ENCODE measurements at regions not wholly inside any gene's neighbourhood (a gene's known extent, or its start where the extent isn't known, plus 50 kb on each side); places are given as distances from the start of the nearest gene placed in this dataset.
"Not testable (repeated sequence)": the region's sequence is repeated elsewhere in the genome, so short reads cannot be mapped to it uniquely, and the experiment has no call there.

GRCh38 chr6:72457738-72458137 is 164.1 kb upstream of the KCNQ5 start:
- no peak for ATAC-seq
- H3K4me1 Mint-ChIP-seq = no peaks in the 10 kb centered on the region
- no peaks in the 10 kb centered on the region for H3K36me3 Mint-ChIP-seq
- no peak overlapping the region for H3K4me3 Mint-ChIP-seq
- H3K9me3 Mint-ChIP-seq = no peaks in the 10 kb centered on the region
- DNase-seq (ENCODE audit: low spot score in 2 of 2) = no peak
- H3K27ac Mint-ChIP-seq = no peak overlapping the region

GRCh38 chr6:72458521-72458920 is 163.3 kb upstream of the KCNQ5 start:
- DNase-seq (ENCODE audit: low spot score in 2 of 2) = no peak
- H3K9me3 Mint-ChIP-seq = no peaks in the 10 kb centered on the region
- no peak overlapping the region for H3K27ac Mint-ChIP-seq
- no peaks in the 10 kb centered on the region for H3K36me3 Mint-ChIP-seq
- H3K4me3 Mint-ChIP-seq = no peak overlapping the region
- no peak for ATAC-seq
- H3K4me1 Mint-ChIP-seq = no peaks in the 10 kb centered on the region

GRCh38 chr6:72461144-72461543 is 160.7 kb upstream of the KCNQ5 start:
- H3K27ac Mint-ChIP-seq = no peak overlapping the region

GRCh38 chr6:72464246-72464645 is 157.6 kb upstream of the KCNQ5 start:
- H3K27ac Mint-ChIP-seq = no peak overlapping the region
- no peaks in the 10 kb centered on the region for H3K4me1 Mint-ChIP-seq
- no peaks in the 10 kb centered on the region for H3K36me3 Mint-ChIP-seq
- ATAC-seq = no peak
- H3K9me3 Mint-ChIP-seq = peaks cover 3% of the 10 kb centered on the region
- H3K4me3 Mint-ChIP-seq = no peak overlapping the region
- no peak for DNase-seq (ENCODE audit: low spot score in 2 of 2)

More at GRCh38 chr6:72461144-72461543, 160.7 kb upstream of the KCNQ5 start:
- DNase-seq (ENCODE audit: low spot score in 2 of 2) = no peak
- Mint-ChIP-seq H3K4me1 (no peaks in the 10 kb centered on the region), H3K36me3 (no peaks in the 10 kb centered on the region), H3K4me3 (no peak overlapping the region), H3K9me3 (no peaks in the 10 kb centered on the region)
- ATAC-seq = no peak

- ATAC-seq = no peak
- Mint-ChIP-seq H3K27ac (no peak overlapping the region), H3K4me1 (no peaks in the 10 kb centered on the region), H3K9me3 (peaks cover 3% of the 10 kb centered on the region), H3K4me3 (no peak overlapping the region), H3K36me3 (no peaks in the 10 kb centered on the region)
- DNase-seq (ENCODE audit: low spot score in 2 of 2) = no peak
These were observed 156.8 kb upstream of the KCNQ5 start for GRCh38 chr6:72464791-72465691.

GRCh38 chr6:72466471-72466870 is 155.4 kb upstream of the KCNQ5 start:
- Mint-ChIP-seq H3K4me3 (no peak overlapping the region), H3K36me3 (no peaks in the 10 kb centered on the region), H3K27ac (no peak overlapping the region), H3K9me3 (peaks cover 3% of the 10 kb centered on the region), H3K4me1 (no peaks in the 10 kb centered on the region)
- ATAC-seq = no peak
- DNase-seq (ENCODE audit: low spot score in 2 of 2) = no peak

GRCh38 chr6:72466971-72467566 is 154.8 kb upstream of the KCNQ5 start:
- ATAC-seq (no peak), DNase-seq (ENCODE audit: low spot score in 2 of 2) (no peak)
- no peaks in the 10 kb centered on the region for H3K4me1 Mint-ChIP-seq
- H3K4me3 Mint-ChIP-seq = no peak overlapping the region
- H3K9me3 Mint-ChIP-seq = peaks cover 3% of the 10 kb centered on the region
- H3K36me3 Mint-ChIP-seq = no peaks in the 10 kb centered on the region
- no peak overlapping the region for H3K27ac Mint-ChIP-seq

- ATAC-seq; DNase-seq (ENCODE audit: low spot score in 2 of 2); H3K4me3 Mint-ChIP-seq; H3K9me3 Mint-ChIP-seq; H3K36me3 Mint-ChIP-seq; H3K27ac Mint-ChIP-seq; H3K4me1 Mint-ChIP-seq: not testable (repeated sequence)
These were observed 152.4 kb upstream of the KCNQ5 start for GRCh38 chr6:72469406-72469983.

- DNase-seq (ENCODE audit: low spot score in 2 of 2) = no peak
- Mint-ChIP-seq H3K9me3 (no peaks in the 10 kb centered on the region), H3K4me1 (no peaks in the 10 kb centered on the region), H3K4me3 (no peak overlapping the region), H3K27ac (no peak overlapping the region), H3K36me3 (no peaks in the 10 kb centered on the region)
- ATAC-seq = no peak
These were observed 145.8 kb upstream of the KCNQ5 start for GRCh38 chr6:72476051-72476450.

- ATAC-seq = no peak
- Mint-ChIP-seq H3K27ac (no peak overlapping the region), H3K9me3 (no peaks in the 10 kb centered on the region), H3K4me3 (no peak overlapping the region), H3K36me3 (no peaks in the 10 kb centered on the region), H3K4me1 (no peaks in the 10 kb centered on the region)
- no peak for DNase-seq (ENCODE audit: low spot score in 2 of 2)
These were observed 145.2 kb upstream of the KCNQ5 start for GRCh38 chr6:72476646-72477045.

GRCh38 chr6:72495441-72495840 is 126.4 kb upstream of the KCNQ5 start:
- Mint-ChIP-seq H3K9me3 (peaks cover 2% of the 10 kb centered on the region), H3K4me3 (no peak overlapping the region), H3K4me1 (no peaks in the 10 kb centered on the region), H3K36me3 (no peaks in the 10 kb centered on the region), H3K27ac (no peak overlapping the region)
- DNase-seq (ENCODE audit: low spot score in 2 of 2) (no peak), ATAC-seq (no peak)

GRCh38 chr6:72497186-72497585 is 124.7 kb upstream of the KCNQ5 start:
- H3K4me3 Mint-ChIP-seq = no peak overlapping the region
- no peaks in the 10 kb centered on the region for H3K4me1 Mint-ChIP-seq
- no peak for ATAC-seq
- no peak overlapping the region for H3K27ac Mint-ChIP-seq
- no peaks in the 10 kb centered on the region for H3K36me3 Mint-ChIP-seq
- DNase-seq (ENCODE audit: low spot score in 2 of 2) = no peak
- H3K9me3 Mint-ChIP-seq = peaks cover 2% of the 10 kb centered on the region

GRCh38 chr6:72500669-72501068 is 121.2 kb upstream of the KCNQ5 start:
- Mint-ChIP-seq H3K27ac (no peak overlapping the region), H3K36me3 (no peaks in the 10 kb centered on the region), H3K4me1 (no peaks in the 10 kb centered on the region), H3K4me3 (no peak overlapping the region), H3K9me3 (peaks cover 2% of the 10 kb centered on the region)
- ATAC-seq (no peak), DNase-seq (ENCODE audit: low spot score in 2 of 2) (no peak)

- DNase-seq (ENCODE audit: low spot score in 2 of 2) = no peak
These were observed 117.5 kb upstream of the KCNQ5 start for GRCh38 chr6:72504406-72504805.

GRCh38 chr6:72505446-72505845 is 116.4 kb upstream of the KCNQ5 start:
- no peak for DNase-seq (ENCODE audit: low spot score in 2 of 2)
- Mint-ChIP-seq H3K36me3 (no peaks in the 10 kb centered on the region), H3K9me3 (no peaks in the 10 kb centered on the region), H3K4me1 (no peaks in the 10 kb centered on the region), H3K27ac (no peak overlapping the region), H3K4me3 (no peak overlapping the region)
- no peak for ATAC-seq

More at GRCh38 chr6:72504406-72504805, 117.5 kb upstream of the KCNQ5 start:
- no peaks in the 10 kb centered on the region for H3K36me3 Mint-ChIP-seq
- no peaks in the 10 kb centered on the region for H3K4me1 Mint-ChIP-seq
- ATAC-seq = no peak
- H3K9me3 Mint-ChIP-seq = no peaks in the 10 kb centered on the region
- no peak overlapping the region for H3K4me3 Mint-ChIP-seq
- no peak overlapping the region for H3K27ac Mint-ChIP-seq

- Mint-ChIP-seq H3K36me3 (no peaks in the 10 kb centered on the region), H3K27ac (no peak overlapping the region), H3K4me1 (no peaks in the 10 kb centered on the region), H3K9me3 (no peaks in the 10 kb centered on the region), H3K4me3 (no peak overlapping the region)
- DNase-seq (ENCODE audit: low spot score in 2 of 2) = no peak
- no peak for ATAC-seq
These were observed 102.0 kb upstream of the KCNQ5 start for GRCh38 chr6:72519871-72520270.

All from stimulated activated effector memory CD8-positive, alpha-beta T cell treated with anti-CD3 and anti-CD28 coated beads, Interleukin-12 subunit alpha, Interleukin-12 subunit beta, amount 100 ng/mL, for 72 hours (primary cell).